Neural progenitor cell (in vitro differentiated cells): ENCODE measurements at regions not wholly inside any gene's neighbourhood (a gene's known extent, or its start where the extent isn't known, plus 50 kb on each side); places are given as distances from the start of the nearest gene placed in this dataset.

Experiments
- CTCF ChIP-seq: fragments of 200-600 bp; sonication (generic); IDR thresholded peaks from 2 replicates; pipeline ENCODE4 v1.5.1; 2017; ENCODE audit warnings: antibody characterized with exemption, mild to moderate bottlenecking
- EZH2 ChIP-seq: fragments of 200-600 bp; sonication (generic); IDR thresholded peaks from 2 replicates; pipeline ENCODE4 v1.6.1; 2017; ENCODE audit warnings: antibody characterized with exemption, mild to moderate bottlenecking, moderate library complexity

- TF ChIP-seq CTCF (peak; percentile 33), EZH2 (no peak)
These were observed 267.3 kb upstream of the DUSP10 start for GRCh38 chr1:222009105-222009730.
